ENCODE measurements at regions not wholly inside any gene's neighbourhood (a gene's known extent, or its start where the extent isn't known, plus 50 kb on each side); places are given as distances from the start of the nearest gene placed in this dataset.

DNA sequence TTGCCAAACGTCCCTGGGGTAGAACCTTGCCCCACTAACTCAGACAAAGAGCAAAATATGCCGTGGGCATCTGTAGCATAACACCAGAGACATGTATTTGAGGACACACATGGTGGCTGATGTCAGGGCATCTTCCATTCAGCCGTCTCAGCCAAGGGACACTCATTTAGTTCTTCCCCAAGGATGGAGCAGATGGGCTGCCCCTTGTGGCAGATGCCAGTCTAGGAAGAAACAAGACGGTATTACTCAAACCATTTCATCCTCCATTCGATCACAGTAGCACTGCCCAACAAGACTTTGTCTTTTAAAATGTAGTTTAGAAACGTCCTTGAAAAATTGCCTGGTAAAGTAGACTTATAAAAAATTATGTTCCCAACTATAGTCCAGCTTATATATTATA lies 937.6 kb upstream of the EEF2KMT start:
- DNase-seq (ENCODE audit: extremely low read depth, low read depth): no peak

DNA sequence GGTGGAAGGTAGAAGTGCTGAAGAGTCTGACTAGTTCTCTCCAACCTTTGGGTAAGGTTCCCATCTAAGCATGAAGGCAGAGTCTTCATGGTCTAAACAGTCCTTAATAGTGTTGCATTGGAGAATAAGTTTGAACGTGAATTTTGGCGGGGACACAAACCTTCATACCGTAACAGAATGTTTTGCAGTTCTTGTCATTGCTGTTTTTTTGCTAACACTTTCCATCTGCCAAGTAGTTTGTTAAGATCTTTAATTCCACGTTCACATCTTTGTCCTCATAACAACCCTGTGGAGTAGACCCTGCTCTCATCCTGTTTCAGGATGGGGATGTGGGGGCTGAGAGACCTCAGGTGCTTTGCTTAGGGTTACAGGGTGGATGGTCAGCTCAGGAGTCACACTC lies 936.9 kb upstream of the EEF2KMT start:
- no peak for DNase-seq (ENCODE audit: extremely low read depth, low read depth)

GRCh38 chr16:6032438-6032837 lies 934.8 kb upstream of the EEF2KMT start:
- DNase-seq (ENCODE audit: extremely low read depth, low read depth): no peak

GRCh38 chr16:6031567-6031966 lies 934.0 kb upstream of the EEF2KMT start:
- DNase-seq (ENCODE audit: extremely low read depth, low read depth): no peak

DNA sequence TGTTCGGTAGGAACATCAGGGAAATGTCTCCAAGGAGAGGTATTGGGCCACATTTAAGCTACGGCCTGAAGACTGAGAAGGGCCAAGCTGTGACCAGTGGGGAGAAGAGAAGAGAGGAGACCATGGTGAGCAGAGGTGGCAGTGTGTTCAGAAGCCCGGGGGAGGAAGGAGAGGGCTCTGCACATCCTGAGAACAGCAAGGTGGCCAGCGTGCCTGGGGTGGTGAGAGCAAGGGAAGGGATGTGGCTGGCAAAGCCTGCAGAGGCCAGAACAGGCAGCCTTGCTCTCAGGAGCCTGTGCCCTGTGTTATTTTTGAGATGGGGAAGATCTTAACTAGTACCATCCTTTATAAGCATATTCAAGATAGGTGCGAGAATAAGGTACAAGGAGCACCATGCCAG lies 933.5 kb upstream of the EEF2KMT start:
- DNase-seq (ENCODE audit: extremely low read depth, low read depth): no peak

DNA sequence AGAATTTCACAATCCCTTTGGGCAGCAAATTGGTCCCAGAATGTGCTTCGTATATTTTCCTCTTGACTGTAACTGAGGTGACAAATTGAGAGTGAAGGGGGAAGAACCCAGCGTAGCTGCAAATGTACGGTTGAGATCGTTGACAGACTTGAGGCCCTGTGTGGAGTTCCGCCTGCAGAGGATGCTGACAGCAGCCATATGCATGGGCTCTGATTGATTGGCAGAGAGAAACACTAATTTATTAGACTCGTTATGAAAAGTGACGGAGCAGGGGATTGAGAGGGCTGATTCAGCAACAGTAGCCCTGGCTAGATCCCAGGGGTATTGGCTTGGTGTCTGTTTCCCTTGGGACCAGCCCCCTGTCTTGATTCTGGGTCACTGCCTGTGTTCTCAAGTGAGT lies 930.1 kb upstream of the EEF2KMT start:
- no peak for DNase-seq (ENCODE audit: extremely low read depth, low read depth)

DNA sequence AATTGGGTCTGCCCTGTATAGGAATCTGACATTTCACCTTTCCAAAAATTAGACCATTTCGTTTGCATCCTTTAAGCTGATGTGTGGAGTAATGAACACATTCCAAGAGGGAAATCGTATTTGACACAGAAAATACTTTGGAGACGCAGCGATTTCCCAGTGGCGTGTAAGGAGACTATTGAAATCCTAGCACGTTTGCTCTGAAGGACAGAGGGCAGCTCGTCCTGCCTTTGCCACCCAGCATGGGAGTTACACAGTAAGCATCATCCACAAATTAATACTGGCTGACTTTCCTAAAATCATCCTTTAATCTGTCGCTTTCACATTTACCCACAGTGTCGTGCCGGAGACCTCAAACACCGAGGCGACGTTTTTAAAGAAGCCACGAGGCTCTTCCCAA lies 925.9 kb upstream of the EEF2KMT start:
- no peak for DNase-seq (ENCODE audit: extremely low read depth, low read depth)

DNA sequence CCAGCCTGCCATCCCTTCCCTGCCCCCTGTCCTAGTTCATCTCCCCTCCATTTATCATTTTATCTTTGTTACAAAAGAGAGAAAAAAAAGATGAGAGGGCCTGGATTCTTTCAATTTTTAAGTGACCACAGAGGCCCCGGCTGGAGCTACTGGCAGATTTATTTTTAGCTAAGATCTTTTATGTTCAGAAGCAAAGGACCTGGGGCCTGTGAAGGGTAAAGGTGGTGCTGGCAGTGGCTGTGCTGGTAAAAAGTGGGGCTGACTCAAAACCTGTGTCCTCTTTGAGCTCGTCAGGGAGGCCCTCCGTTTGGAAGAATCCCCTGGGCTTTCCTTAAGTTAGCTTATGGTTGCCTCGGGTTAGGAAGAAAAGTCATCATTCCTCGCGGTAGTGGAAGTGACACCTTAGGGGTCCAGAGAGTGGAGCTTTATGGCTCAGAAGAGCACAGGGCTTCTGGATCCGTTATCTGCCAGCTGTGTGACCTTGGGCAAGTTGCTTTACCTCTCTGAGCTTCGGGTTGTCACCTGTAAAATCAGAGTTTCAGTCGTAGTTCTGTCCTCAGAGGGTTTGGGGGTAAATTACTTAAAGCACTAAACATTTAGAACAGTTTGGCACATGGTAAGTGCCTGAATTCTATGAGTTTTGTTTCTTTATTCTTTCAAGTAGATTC lies 923.8 kb upstream of the EEF2KMT start:
- no peak for DNase-seq (ENCODE audit: extremely low read depth, low read depth)

DNA sequence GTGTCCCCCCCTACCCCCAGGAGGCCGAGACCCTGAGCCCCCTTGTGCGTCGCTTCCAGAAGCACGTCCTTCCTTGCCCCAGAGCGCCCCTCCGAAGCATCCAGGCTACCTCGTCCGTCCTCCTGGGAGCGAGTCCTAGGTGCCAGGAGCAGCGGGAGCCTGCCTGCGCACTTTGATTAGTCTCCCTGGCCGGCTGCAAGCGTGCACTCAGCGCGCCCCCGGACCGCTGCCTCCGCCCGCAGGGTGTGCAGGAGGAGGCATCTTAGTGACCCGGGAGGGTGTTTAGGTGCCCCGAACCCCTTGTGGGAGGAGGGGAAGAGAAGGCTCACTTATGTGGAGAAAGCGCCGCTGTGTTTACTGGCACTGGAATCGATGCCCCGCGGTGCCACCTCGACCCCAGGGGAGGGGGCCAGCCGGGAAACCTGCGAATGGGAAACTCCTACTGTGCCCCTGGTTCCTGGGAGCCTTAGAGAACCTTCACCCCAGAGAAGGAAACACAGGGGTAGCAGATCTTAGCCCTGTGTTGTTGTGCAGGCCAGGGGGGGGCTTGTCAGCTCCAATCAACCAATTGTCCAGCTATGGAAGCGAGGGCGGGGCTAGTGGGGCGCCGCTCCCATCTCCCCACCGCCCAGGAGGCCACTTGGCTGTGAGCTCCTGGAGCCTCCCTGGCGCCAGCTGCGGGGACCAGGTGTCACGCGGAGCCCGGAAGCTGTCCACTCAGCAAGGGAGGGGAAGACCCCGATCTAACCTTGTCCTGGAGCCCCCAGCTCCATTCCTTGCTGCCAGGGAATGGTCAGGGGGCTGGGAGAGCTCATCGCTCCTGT lies 922.8 kb upstream of the EEF2KMT start:
- DNase-seq (ENCODE audit: extremely low read depth, low read depth): no peak

DNA sequence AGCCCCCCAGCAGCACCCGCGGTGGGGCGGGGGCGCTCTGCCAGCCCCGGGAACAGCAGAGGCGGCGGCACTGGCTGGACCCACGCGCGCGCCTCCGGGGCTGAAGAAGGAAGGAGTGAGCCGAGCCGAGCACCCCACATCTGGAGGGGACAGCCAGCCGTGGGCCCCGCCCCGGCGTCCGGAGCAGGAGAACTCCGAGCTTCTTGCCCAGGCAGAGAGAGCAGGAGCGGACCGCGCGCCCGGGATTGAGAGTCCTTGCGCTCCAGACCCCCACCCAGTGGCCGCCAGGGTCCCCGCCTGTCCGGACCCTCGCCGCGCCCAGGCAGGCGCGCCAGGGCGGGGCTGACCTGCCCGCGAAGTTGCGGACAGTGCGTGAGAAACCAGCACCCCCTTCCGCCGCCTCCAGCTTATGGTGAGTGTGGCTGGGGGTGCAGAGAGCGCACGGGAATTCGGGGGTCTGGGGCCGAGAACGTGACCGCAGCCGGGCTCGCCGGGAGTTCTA lies 921.9 kb upstream of the EEF2KMT start:
- DNase-seq (ENCODE audit: extremely low read depth, low read depth): no peak

- DNase-seq (ENCODE audit: extremely low read depth, low read depth): no peak
Observed at GRCh38 chr16:6018848-6019489, 921.4 kb upstream of the EEF2KMT start.

DNA sequence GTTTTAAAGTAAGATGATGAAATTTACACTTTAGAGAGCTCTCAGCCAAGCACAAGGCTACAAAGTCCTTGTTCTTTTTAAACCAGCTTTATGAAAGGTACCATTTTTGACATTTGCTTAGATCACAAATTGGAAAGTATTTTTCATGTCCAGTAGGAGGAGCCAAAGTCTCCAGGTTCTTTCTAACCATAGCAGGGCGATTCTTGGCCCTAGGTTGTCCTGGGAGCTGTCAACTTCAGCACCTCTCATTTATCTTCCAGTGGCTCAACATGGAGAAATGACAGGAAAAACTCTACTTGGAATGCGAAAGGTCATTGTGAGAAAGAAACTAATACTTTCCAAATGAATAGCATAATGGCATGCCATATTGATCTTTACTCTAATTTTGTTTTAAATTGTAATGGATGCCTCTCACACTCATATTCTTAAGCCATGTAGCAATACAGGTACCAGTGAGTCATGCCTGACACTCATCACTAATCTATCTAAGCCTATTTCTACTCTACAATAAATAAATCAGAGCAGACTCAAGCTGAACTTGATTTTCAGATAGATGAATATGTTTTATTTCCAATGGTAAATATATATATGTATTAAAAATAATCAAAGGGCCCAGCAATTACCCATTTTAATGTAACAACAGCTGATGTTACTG lies 919.1 kb upstream of the EEF2KMT start:
- DNase-seq (ENCODE audit: extremely low read depth, low read depth): no peak

- no peak for DNase-seq (ENCODE audit: extremely low read depth, low read depth)
Observed at GRCh38 chr16:6012716-6013115, 915.1 kb upstream of the EEF2KMT start.

- DNase-seq (ENCODE audit: extremely low read depth, low read depth): no peak
Observed at GRCh38 chr16:6009151-6009550, 911.6 kb upstream of the EEF2KMT start.

DNA sequence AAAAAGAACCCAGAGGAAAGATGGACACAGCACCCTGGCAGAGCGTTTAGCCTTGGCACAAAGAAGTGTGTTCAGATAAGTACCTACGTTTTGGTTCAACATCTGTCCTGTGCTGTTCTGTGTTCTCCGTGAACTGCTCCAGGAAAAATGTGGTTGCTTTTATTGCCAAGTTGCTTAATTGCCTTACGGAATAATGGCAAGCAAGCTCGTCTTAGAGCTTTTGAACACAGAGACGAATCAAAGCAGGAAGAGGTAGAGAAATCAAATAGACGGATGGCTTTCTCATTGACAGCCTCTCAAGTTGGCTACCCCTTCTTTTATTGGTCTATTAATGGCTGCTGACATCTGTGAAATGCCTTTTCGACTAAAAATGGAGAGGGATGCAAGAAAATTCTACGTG lies 911.1 kb upstream of the EEF2KMT start:
- DNase-seq (ENCODE audit: extremely low read depth, low read depth): no peak

- DNase-seq (ENCODE audit: extremely low read depth, low read depth): no peak
Observed at GRCh38 chr16:5993356-5993755, 895.8 kb upstream of the EEF2KMT start.

DNA sequence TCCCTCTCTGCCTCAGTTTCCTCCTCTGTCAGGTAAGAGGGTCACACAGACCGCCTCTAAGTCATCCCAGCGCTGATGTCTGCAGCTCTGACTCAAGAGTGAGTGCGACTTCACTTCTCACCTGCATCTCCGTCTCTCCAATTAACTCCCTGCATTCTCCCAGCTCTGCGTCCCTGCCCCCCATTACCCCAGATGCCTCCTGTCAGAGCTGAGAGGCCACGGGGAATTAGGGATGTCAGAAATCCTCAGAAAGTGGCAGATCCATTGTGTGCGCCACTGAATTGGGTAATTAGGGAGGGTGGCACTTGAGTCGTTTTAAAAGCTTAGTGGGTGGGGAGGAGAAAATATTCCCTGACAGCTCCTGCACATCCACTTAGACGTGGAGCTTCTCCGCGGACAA lies 885.4 kb upstream of the EEF2KMT start:
- DNase-seq (ENCODE audit: extremely low read depth, low read depth): no peak

DNA sequence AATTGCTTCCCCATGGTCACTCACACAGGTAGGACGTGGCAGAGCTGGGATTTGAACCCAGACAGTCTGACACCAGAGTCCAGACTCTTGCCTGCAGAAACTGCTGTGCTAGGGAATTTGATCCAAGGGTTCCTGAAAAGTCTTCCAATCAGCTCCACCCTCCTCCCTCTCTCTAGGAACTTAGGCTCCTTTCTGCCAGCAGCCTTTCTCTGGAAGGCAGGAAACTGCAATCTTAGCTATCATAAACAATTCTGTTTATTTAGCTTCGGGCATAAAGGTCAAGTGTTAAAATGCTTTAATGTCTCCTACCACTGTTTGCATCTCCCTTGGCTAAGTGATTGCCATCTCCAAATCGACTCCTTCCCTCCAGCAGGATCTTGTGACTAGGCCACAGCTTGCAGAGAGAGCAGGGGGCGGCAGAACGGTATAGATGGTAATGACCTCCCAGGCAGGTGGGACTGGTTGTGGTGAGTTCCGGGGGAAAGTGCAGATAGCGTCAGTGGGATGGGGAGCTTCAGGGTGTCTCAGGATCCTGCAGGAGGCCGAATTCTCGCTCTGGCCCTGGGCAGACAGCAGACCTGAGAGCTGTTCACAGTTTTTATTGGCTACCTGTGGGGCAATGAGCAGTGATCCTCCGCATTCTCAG lies 882.4 kb upstream of the EEF2KMT start:
- DNase-seq (ENCODE audit: extremely low read depth, low read depth): no peak

GRCh38 chr16:5977329-5977728 lies 879.7 kb upstream of the EEF2KMT start:
- DNase-seq (ENCODE audit: extremely low read depth, low read depth): no peak

DNA sequence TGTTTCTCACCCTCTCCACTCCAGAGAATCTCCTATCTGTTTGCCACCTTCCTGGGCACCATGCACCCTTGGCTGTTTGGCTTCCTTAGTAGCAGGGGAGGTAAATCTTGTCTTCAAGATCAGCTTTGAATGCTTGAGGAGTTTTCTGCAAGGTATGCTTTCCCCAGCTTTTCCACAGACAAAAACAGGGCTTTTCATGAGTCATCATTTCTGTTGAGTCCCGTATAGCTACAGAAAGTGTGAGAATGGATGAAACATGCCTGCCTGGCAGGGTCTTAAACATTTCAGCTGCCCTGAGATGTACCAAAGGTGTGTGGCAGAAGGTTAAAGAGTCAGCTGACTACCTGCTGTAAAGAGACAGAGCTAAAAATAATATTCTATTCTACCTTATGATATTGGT lies 875.2 kb upstream of the EEF2KMT start:
- no peak for DNase-seq (ENCODE audit: extremely low read depth, low read depth)

- DNase-seq (ENCODE audit: extremely low read depth, low read depth): no peak
Observed at GRCh38 chr16:5971924-5972323, 874.3 kb upstream of the EEF2KMT start.
